ENCODE measurements at regions not wholly inside any gene's neighbourhood (a gene's known extent, or its start where the extent isn't known, plus 50 kb on each side); places are given as distances from the start of the nearest gene placed in this dataset.

DNA sequence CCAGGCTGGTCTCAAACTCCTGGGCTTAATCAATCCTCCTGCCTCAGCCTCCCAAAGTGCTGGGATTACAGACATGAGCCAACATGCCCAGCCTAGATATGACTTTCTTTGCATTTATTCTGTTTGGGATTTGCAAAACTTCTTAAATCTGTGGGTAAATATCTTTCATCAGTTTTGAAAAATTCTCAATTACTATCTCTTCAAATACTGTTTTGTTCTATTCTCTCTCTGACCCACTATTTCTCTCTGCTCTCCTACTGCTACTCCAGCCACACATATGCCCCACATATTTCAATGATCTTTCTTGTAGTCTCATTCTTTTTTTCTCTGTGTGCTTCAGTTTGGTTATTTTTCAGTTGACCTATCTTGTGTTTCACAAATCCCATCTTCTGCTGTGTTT is 205.1 kb downstream of the CHIC2 start:
- no peak for DNase-seq (ENCODE audit: extremely low spot score, unreplicated experiment)
- H3K36me3 Mint-ChIP-seq = no peaks in the 10 kb centered on the region
- peaks cover under 1% of the 10 kb centered on the region for H3K27me3 Mint-ChIP-seq
- peaks cover 41% of the 10 kb centered on the region for H3K4me1 Mint-ChIP-seq (ENCODE audit: unreplicated experiment)
- H3K9me3 Mint-ChIP-seq = peaks cover 5% of the 10 kb centered on the region
- H3K4me3 Mint-ChIP-seq = no peak overlapping the region
- H3K27ac Mint-ChIP-seq = no peak overlapping the region
- no peak for TF ChIP-seq CTCF (conservative IDR thresholded peaks at IDR 0.05)

DNA sequence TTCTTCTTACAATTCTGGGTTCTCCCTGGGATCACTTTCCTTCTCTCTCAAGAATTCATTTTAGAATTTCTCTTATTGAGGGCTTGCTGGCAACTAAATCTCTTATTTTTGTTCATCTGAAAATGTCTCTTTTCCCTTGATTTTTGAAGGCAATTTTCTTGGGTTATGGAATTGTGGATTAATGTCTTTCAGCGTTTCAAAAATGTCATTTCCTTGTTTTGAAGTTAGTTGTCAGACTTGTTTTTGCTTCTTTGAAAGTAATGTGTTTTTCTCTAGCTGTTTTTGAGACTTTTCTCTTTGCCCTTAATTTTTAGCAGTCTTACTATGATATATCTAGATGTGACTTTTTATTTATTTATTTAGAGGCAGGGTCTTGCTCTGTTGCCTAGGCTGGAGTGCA is 205.7 kb downstream of the CHIC2 start:
- H3K4me1 Mint-ChIP-seq (ENCODE audit: unreplicated experiment) = peaks cover 35% of the 10 kb centered on the region
- TF ChIP-seq CTCF (conservative IDR thresholded peaks at IDR 0.05) = no peak
- H3K4me3 Mint-ChIP-seq = no peak overlapping the region
- DNase-seq (ENCODE audit: extremely low spot score, unreplicated experiment) = no peak
- H3K9me3 Mint-ChIP-seq = peaks cover 4% of the 10 kb centered on the region
- no peaks in the 10 kb centered on the region for H3K36me3 Mint-ChIP-seq
- H3K27me3 Mint-ChIP-seq = no peaks in the 10 kb centered on the region
- H3K27ac Mint-ChIP-seq = no peak overlapping the region

DNA sequence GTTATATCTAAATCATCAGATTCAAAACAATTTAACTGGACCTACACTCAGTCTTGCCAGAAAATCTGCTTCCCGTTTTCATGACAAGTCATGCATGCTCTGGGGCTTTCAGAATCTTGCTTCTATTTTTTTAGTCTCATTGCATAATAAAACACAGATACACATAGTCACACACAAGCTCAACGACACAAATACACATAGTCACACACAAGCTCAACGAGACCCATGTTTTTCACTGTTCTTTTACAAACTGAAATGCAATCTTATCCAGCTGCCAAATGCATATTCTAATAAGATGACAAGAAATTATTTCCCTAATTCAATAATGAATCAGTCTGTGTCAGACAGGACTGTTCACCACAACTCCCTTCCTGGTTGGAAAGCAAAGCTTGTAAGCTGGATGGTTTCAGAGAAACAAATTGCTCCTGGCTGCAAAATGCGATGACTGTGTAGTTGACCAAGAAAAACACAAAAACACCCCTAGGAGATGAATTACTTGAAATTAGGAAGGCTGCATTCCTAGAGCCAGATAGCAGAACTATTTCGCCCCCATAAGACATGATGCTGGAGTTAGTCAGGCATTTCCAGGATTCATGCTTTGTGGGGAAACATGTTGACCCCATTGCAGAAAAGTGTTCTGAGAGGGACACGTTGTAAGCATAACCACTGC is 208.7 kb downstream of the CHIC2 start:
- no peak overlapping the region for H3K27ac Mint-ChIP-seq
- no peak for TF ChIP-seq CTCF (conservative IDR thresholded peaks at IDR 0.05)
- peaks cover 4% of the 10 kb centered on the region for H3K9me3 Mint-ChIP-seq
- H3K4me1 Mint-ChIP-seq (ENCODE audit: unreplicated experiment) = peaks cover 26% of the 10 kb centered on the region
- no peaks in the 10 kb centered on the region for H3K36me3 Mint-ChIP-seq
- H3K27me3 Mint-ChIP-seq = no peaks in the 10 kb centered on the region
- no peak for DNase-seq (ENCODE audit: extremely low spot score, unreplicated experiment)
- no peak overlapping the region for H3K4me3 Mint-ChIP-seq

- no peaks in the 10 kb centered on the region for H3K27me3 Mint-ChIP-seq
- peaks cover 4% of the 10 kb centered on the region for H3K9me3 Mint-ChIP-seq
- no peak for DNase-seq (ENCODE audit: extremely low spot score, unreplicated experiment)
- peaks cover 30% of the 10 kb centered on the region for H3K4me1 Mint-ChIP-seq (ENCODE audit: unreplicated experiment)
- H3K4me3 Mint-ChIP-seq = peak overlapping the region; percentile 13
- no peak for TF ChIP-seq CTCF (conservative IDR thresholded peaks at IDR 0.05)
- no peaks in the 10 kb centered on the region for H3K36me3 Mint-ChIP-seq
- no peak overlapping the region for H3K27ac Mint-ChIP-seq
Observed at GRCh38 chr4:53854991-53855568, 209.3 kb downstream of the CHIC2 start.

- no peak for DNase-seq (ENCODE audit: extremely low spot score, unreplicated experiment)
- TF ChIP-seq CTCF (conservative IDR thresholded peaks at IDR 0.05) = no peak
- Mint-ChIP-seq H3K9me3 (no peaks in the 10 kb centered on the region), H3K27me3 (no peaks in the 10 kb centered on the region), H3K36me3 (no peaks in the 10 kb centered on the region), H3K4me3 (no peak overlapping the region), H3K4me1 (ENCODE audit: unreplicated experiment) (peaks cover 40% of the 10 kb centered on the region), H3K27ac (no peak overlapping the region)
Observed at GRCh38 chr4:53852343-53852742, 212.1 kb downstream of the CHIC2 start.
